GM18519 (cell line): ENCODE measurements at regions not wholly inside any gene's neighbourhood (a gene's known extent, or its start where the extent isn't known, plus 50 kb on each side); places are given as distances from the start of the nearest gene placed in this dataset.
"Not testable (repeated sequence)": the region's sequence is repeated elsewhere in the genome, so short reads cannot be mapped to it uniquely, and the experiment has no call there.

Experiments used
- ATAC-seq: cut with Tn5 transposase; IDR thresholded peaks from one replicate; pipeline ENCODE4 v1.9.1; 2021; ENCODE audit warnings: mild to moderate bottlenecking, moderate library complexity; ENCODE audit not compliant: unreplicated experiment, low FRiP score

DNA sequence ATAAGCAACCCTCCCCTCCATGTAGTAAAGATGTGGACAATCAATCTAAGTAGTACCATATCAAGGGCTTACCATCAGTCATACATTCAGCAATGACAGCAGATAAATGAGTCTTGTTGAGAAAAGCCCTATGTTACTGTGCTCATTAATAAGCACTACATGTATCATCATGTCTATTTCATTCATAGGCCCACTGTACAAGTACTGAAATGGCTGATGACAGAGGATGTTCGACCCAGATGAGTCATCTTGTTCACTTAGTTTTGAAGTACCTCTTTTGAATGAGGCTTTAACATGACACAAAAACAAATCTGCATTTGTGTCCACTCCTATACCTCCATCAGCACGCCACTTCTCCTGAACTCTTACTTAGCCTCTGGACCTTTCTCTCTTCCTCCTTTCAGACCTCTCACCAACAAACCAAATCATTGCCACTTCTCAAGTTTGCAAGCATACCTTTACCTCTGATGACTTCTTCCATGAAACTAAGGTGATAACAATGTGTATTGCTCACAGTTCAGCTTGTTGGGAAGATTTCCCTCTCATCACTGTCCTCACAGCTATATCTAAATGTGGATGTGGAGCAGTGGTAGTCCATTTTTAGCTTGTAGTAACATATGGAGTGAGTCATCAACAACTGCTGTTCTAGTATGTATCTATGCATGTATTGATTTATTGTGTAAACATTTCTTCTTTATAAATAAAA is 921.0 kb upstream of the SLC39A10 start:
- ATAC-seq = no peak

DNA sequence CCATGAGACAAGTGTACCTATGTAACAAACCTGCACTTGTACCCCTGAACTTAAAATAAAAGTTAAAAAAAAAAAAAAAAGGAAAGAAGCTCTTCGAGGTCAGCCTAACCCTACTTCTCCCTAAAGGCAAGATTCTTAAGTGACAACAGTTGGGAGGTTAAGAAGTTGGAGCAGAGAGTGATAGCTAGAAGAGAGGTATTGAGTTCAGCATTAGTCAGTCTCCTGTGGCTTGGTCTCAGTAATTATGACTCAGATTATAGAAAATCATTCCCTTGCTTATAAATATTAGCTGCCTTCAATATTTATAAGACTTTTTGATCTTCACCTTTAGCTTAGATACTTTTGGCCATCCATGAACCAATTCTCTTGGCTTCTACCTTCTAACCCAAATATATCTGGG is 926.8 kb upstream of the SLC39A10 start:
- ATAC-seq = no peak

- no peak for ATAC-seq
These were observed 931.9 kb upstream of the SLC39A10 start for GRCh38 chr2:194725169-194725568.

- no peak for ATAC-seq
These were observed 933.6 kb upstream of the SLC39A10 start for GRCh38 chr2:194723446-194723845.

DNA sequence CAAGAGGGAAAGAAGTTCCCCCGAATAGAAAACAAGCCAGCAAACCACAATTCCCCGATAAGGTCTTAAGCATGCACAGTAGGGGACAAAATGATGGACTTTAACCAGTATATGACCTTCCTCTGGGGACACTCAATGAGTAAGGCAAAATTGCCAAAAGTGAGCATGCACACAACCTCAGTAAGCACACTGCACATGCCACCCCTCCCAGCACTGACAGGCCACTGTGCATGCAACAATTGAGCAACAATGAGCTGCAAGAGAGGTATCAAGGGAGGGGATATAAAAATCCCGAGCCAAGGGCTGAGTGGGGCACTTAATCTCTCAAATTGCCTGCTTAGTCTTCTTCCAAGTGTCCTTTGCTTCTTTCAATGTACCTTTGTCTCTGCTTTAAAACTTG is 935.8 kb upstream of the SLC39A10 start:
- no peak for ATAC-seq

GRCh38 chr2:194720462-194720861 is 936.6 kb upstream of the SLC39A10 start:
- no peak for ATAC-seq

DNA sequence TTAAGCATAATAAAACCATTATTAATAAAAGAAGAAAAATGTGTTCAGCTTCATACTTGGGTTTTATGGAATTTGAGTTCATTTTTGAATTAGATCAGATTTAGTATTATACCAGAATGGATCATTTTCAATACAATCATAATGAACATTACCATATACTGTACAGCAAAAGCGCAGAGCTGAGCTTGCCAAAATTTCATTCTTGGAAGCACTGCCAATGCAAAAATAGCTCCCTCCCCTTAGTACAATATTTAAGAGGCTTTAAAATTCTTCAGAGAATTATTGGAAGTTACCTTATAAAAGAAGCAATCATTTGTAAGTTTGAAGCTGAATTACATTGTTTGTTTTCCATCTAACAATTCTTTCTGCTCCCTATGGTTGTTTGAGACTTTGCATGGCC is 938.1 kb upstream of the SLC39A10 start:
- no peak for ATAC-seq

DNA sequence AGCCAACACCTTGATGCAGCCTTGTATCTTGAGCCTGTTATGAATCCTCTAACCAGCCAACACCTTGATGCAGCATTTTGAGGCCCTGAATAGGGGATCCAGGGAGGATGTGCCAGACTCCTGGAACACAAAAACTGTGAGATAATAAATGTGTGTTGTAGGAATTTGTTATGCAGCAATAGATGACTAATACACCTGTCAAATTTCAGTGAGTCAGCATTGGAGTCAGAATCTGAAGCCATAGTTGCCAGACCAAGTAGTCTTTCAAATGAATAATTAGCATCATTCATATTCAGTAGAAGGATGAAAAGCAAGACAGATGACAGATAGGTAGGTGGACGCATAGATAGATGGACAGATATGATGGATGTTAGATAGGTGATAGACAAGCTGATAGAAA is 942.5 kb upstream of the SLC39A10 start:
- ATAC-seq = no peak

GRCh38 chr2:194709840-194710239 is 947.2 kb upstream of the SLC39A10 start:
- ATAC-seq = no peak

GRCh38 chr2:194706179-194706578 is 950.8 kb upstream of the SLC39A10 start:
- ATAC-seq = no peak

- peak; percentile 44 for ATAC-seq
These were observed 951.6 kb upstream of the SLC39A10 start for GRCh38 chr2:194705398-194705797.

- no peak for ATAC-seq
These were observed 956.3 kb upstream of the SLC39A10 start for GRCh38 chr2:194700726-194701125.

GRCh38 chr2:194700116-194700515 is 956.9 kb upstream of the SLC39A10 start:
- no peak for ATAC-seq

GRCh38 chr2:194698012-194698411 is 959.0 kb upstream of the SLC39A10 start:
- no peak for ATAC-seq

- no peak for ATAC-seq
These were observed 959.6 kb upstream of the SLC39A10 start for GRCh38 chr2:194697439-194697838.

GRCh38 chr2:194696690-194697089 is 960.3 kb upstream of the SLC39A10 start:
- ATAC-seq = no peak

DNA sequence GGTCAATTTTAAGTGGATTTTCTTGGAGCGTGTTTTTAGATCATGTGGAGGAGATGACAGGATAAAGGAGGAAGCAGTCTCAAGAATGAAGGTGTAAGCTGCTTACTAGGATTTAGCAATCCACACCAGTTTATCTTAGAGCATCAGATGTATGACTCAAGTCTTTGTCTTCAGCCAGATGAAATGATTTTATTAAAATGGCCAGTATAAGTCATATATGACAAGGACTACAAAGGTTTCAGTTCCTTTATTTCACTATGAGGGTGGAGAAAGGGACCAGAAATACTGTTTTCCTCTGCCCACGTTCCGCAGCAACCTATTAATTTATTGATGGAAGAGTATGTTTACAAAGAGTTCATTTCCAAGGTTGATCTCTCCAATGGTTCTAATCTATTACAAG is 970.5 kb upstream of the SLC39A10 start:
- no peak for ATAC-seq

DNA sequence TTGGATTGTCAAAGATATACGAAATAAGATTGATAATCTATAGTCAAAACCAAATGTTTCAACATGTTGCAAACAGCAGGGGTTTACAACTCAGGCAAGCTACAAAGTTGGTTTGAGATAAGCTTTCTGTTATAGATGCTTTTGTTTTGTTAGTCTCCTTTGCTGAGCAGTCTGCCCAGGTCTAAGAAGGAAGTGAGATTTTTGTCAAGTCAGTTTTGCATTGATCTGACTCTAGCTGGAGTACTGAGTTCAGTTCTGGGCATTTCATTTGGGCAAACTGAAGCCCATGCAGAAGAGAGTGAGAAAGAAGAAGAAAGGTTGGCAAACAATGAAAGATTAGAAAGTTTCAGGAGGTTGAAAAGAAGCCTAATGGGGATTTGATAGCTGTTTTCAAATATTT is 983.0 kb upstream of the SLC39A10 start:
- peak; percentile 57 for ATAC-seq

DNA sequence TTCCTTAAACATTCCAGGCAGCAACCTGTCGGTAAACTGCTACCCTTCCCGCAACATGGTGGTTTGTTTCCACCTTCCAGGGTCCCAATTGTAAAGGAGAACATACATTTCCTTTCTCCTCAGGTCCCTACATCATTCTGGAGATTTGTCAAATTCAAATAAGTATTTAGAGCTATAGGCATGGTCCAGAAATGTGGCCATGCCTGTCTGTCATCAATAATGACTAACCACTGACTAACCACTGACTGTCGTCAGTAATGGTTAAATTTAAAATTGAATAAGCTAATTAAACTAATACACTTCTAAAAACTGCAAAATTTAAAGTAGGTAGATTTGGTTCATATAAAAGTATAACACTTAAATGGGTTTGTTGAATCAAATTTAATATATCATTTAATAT is 984.0 kb upstream of the SLC39A10 start:
- no peak for ATAC-seq

GRCh38 chr2:194661431-194661830 is 995.6 kb upstream of the SLC39A10 start:
- no peak for ATAC-seq

DNA sequence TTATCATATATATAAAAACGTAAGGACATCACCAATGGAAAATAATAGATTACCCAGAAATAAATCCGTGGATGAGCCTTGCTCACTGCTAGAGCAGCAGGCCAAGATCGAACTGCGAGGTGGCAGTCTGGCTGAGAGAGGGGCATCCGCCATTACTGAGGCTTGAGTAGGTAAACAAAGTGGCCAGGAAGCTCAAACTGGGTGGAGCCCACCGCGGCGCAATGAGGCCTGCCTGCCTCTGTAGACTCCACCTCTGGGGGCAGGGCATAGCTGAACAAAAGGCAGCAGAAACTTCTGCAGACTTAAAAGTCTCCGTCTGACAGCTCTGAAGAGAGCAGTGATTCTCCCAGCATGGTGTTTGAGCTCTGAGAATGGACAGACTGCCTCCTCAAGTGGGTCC is 1018.0 kb upstream of the SLC39A10 start:
- ATAC-seq = not testable (repeated sequence)

DNA sequence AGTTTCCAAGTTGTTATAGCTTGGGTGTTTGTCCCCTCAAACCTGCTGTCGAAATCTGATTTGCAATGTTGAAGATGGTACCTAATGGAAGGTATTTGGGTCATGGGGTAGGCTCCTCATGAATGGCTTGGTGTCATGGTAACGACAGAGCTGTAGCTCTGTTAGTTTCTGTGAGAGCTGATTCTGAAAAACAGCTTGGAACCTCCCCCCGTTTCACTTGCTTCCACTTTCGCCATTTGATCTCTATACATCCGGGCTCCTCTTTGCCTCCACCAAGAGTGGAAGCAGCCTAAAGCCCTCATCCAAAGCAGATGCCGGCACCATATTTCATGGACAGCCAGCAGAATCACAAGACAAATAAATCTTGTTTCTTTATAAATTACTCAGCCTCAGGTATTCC is 1035.1 kb upstream of the SLC39A10 start:
- ATAC-seq = no peak

DNA sequence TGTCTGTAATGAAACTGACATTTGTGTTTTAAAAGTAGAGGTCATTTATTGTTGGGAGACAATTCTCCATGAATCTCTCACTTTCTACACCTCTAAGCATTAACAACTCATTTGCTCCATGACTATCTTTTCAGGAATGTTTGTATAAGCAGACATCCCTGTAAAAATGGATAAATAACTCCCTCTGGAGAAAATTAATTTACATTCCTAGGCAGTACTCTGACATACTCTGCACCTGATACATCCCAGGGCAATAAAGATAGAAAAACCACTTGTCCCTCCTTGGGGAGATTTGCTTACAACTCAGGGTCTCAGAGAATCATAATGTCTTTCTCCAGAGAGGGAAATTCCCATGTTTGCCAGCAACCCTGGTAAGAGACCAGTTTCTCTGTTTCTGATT is 1037.7 kb upstream of the SLC39A10 start:
- ATAC-seq = no peak
